ENCODE measurements at regions not wholly inside any gene's neighbourhood (a gene's known extent, or its start where the extent isn't known, plus 50 kb on each side); places are given as distances from the start of the nearest gene placed in this dataset.
A peak's percentile ranks its signal among the peaks of the same experiment; 100 is the strongest.

DNA sequence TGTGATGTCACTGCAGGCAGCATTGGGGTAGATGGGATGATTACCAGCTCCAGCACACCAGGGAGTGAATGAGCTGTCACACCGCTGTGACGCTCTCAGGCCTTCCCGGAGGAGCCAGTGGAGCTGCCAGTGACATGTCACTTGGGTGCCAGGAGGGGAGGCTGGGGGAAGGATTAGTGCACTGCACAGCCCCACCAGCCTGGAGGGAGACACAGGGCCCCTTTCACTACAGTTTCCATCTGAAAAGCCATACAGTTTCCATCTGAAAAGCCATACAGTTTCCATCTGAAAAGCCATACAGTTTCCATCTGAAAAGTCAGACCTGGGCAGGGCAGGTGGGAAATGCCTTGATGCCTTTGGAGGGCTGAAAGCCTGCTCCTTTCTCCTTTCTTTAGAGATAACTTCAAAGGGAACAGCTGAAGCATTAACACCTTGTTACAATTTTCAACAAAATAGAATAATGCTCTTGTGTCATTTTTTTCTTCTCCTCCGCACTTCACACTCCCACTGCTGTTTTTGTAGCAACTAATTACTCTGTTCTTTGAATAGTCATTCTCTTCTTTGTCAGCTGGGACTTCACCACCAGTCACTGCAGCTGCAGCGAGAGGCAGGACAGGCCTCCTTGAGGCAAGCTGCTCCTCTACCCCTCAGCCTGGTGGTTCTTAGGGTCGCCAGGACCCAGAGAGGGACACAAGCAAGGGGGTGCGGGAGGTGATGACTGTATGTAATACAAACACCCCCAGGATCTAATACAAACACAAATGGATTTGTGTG, 256.9 kb upstream of the RGS6 start:
- H3K9me3 Mint-ChIP-seq = peaks cover 2 to 3% of the 10 kb centered on the region in 2 donors
- no peak for ATAC-seq (replicated peaks)
- H3K4me3 Mint-ChIP-seq = no peak overlapping the region
- H3K27ac Mint-ChIP-seq = peak overlapping the region; percentile 65
- peaks cover 6 to 11% of the 10 kb centered on the region in 2 donors for H3K4me1 Mint-ChIP-seq
- peaks cover 67 to 78% of the 10 kb centered on the region in 2 donors for H3K36me3 Mint-ChIP-seq
- no peaks in the 10 kb centered on the region for H3K27me3 Mint-ChIP-seq
- DNase-seq = no peak

DNA sequence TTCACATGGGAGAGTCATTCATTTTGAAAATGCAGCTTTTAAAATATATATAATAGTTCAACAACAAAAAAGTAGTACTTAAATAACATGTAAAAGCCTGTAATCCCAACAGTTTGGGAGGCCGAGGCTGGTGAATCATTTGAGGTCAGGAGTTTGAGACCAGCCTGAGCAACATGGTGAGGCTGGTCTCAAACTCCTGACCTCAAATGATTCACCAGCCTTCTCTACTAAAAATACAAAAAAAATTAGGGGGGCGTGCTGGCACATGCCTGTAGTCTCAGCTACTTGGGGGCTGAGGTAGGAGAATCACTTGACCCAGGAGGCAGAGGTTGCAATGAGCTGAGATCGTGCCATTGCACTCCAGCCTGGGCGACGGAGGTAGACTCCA, 256.3 kb upstream of the RGS6 start:
- no peaks in the 10 kb centered on the region for H3K27me3 Mint-ChIP-seq
- H3K27ac Mint-ChIP-seq = peak overlapping the region; percentile 65
- H3K36me3 Mint-ChIP-seq = peaks cover 66 to 81% of the 10 kb centered on the region in 2 donors
- peaks cover 2 to 3% of the 10 kb centered on the region in 2 donors for H3K9me3 Mint-ChIP-seq
- DNase-seq (no peak), ATAC-seq (replicated peaks) (no peak)
- H3K4me3 Mint-ChIP-seq = no peak overlapping the region
- H3K4me1 Mint-ChIP-seq = peaks cover 6 to 9% of the 10 kb centered on the region in 2 donors

DNA sequence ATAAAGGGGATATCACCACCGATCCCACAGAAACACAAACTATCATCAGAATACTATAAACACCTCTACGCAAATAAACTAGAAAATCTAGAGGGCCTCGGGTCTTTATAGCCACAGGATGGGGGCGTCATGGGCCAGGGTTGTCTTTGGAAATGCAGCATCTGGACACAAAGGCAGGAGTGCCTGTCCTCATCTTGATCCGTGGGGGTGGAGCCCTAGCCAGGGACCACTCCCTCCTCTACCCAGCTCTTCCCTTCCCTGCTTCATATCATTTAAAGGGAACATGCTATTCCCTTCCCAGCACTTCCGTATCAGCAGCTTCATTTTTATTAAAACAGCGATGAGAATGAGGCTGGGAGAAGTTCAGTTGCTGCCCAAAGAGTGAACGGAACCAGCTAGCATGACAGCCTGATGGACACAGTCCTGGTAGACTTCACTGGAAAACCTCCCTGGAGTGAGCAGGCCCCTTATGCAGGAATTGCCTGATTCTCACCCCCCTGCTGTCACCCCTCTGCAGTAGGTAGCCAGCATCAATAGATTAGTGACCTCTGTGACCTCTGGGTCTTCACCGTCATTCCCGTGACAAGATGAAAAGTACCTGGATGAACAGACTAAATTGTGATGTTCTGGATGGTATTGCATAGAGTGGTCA, 251.4 kb upstream of the RGS6 start:
- peaks cover 51 to 76% of the 10 kb centered on the region in 2 donors for H3K36me3 Mint-ChIP-seq
- no peak for ATAC-seq (replicated peaks)

DNA sequence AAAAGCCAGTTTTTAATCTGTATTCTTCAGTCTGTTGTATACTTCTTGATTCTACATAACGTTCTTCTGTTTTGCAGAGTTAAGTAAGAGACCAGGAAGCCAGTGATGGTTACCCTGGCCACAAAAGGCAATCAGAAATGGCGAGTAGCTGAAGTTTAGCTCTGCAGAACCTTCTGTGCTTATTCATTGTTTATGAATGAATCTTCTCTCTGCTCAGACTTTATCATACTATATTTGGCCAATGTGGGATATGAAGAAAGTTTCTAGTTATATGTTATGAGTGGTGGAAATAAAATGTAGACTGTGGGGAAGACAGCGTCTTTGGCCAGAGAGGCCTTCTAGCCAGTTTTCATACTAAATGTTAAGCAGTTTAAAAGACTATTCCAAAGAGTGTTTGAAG, 249.9 kb upstream of the RGS6 start:
- H3K4me3 Mint-ChIP-seq = no peak overlapping the region
- H3K27ac Mint-ChIP-seq = no peak overlapping the region
- peaks cover 0 to 4% of the 10 kb centered on the region in 2 donors for H3K4me1 Mint-ChIP-seq
- H3K36me3 Mint-ChIP-seq = peaks cover 52 to 78% of the 10 kb centered on the region in 2 donors
- DNase-seq = no peak
- ATAC-seq (replicated peaks) = no peak
- H3K9me3 Mint-ChIP-seq = no peaks in the 10 kb centered on the region
- H3K27me3 Mint-ChIP-seq = no peaks in the 10 kb centered on the region

More for the DNA sequence above, 251.4 kb upstream of the RGS6 start:
- H3K27ac Mint-ChIP-seq = no peak overlapping the region
- DNase-seq = no peak
- no peak overlapping the region for H3K4me3 Mint-ChIP-seq
- H3K9me3 Mint-ChIP-seq = no peaks in the 10 kb centered on the region
- peaks cover 0 to 4% of the 10 kb centered on the region in 2 donors for H3K4me1 Mint-ChIP-seq
- H3K27me3 Mint-ChIP-seq = no peaks in the 10 kb centered on the region

DNA sequence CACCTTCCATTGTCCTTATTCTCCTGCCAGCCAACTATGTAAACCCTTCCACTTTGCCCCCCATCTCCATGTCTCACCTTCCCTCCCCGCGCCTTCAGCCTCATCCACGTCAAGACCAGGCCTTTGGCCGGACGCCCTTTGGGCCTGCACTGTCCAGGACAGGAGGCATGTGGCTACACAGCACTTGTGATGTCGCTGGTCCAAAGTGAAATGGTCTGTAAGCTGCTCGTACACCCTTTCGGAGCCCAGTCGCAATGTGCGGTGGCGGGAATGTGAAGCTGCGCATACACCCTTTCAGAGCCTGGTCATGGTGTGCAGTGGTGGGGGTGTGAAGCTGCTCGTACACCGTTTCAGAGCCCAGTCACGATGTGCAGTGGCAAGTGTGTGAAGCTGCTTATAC, 247.9 kb upstream of the RGS6 start:
- Mint-ChIP-seq H3K4me3 (no peak overlapping the region), H3K27ac (no peak overlapping the region), H3K36me3 (peaks cover 40 to 70% of the 10 kb centered on the region in 2 donors)

DNA sequence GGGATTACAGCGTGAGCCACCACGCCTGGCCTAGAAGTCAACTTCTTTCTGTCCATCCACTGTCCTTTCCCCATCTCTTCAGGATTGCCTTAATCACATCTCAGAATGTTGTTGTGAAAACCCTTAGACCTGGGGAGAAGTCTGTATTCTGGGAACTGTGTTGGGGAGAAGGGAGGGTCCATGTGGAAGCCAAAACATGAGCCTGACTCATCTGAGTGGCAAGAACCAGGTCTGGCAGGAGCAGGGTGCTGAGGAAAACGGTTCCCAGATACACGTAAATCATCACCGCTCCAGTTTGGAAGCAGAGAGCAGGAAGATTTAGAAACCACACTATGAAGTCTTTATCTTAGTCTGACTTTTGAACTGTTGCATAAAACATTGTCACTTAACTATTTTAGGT, 245.6 kb upstream of the RGS6 start:
- Mint-ChIP-seq H3K4me1 (peaks cover 4% of the 10 kb centered on the region in 2 donors), H3K4me3 (no peak overlapping the region), H3K9me3 (no peaks in the 10 kb centered on the region), H3K27me3 (no peaks in the 10 kb centered on the region), H3K36me3 (peaks cover 51 to 72% of the 10 kb centered on the region in 2 donors), H3K27ac (peak overlapping the region; percentile 62)
- ATAC-seq (replicated peaks) (no peak), DNase-seq (no peak)

More for the DNA sequence above, 247.9 kb upstream of the RGS6 start:
- H3K9me3 Mint-ChIP-seq = no peaks in the 10 kb centered on the region
- H3K27me3 Mint-ChIP-seq = no peaks in the 10 kb centered on the region
- DNase-seq (no peak), ATAC-seq (replicated peaks) (no peak)
- peaks cover 0 to 1% of the 10 kb centered on the region in 2 donors for H3K4me1 Mint-ChIP-seq

DNA sequence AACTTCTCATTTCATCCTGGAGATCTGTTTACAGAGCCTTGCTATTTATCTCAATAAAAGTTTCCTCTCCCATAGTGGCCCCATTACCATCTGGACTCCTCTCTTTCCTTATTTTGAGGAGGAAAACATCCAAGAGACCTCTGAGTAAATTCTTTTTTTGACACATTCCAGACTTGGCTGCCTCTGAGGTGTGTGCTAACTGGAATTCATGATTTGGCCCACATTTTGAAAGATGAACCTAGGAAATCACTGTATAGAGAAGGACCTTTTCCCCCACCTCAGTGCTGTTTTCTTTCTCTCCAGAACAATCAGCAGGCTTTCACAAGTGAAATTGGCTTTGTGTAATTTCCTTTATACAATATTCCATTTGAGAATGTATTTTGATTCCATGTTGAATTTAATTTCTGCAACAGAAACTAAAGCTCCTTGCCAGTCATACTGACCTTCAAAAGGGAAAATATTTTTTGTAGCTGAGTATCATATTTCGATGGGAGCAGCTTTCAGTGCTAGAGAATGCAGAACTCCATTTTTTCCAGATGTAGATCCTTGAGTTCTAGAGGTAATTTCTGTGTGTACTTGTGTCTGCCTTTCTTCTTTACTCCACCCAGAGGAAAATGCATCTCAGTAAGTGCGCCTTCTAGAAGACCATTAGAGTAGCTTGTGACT, 244.9 kb upstream of the RGS6 start:
- no peaks in the 10 kb centered on the region for H3K27me3 Mint-ChIP-seq
- no peak overlapping the region for H3K4me3 Mint-ChIP-seq
- peaks cover 4 to 6% of the 10 kb centered on the region in 2 donors for H3K4me1 Mint-ChIP-seq
- peak overlapping the region; percentile 51 for H3K27ac Mint-ChIP-seq
- ATAC-seq (replicated peaks) = no peak
- DNase-seq = no peak
- peaks cover 54 to 72% of the 10 kb centered on the region in 2 donors for H3K36me3 Mint-ChIP-seq
- no peaks in the 10 kb centered on the region for H3K9me3 Mint-ChIP-seq

DNA sequence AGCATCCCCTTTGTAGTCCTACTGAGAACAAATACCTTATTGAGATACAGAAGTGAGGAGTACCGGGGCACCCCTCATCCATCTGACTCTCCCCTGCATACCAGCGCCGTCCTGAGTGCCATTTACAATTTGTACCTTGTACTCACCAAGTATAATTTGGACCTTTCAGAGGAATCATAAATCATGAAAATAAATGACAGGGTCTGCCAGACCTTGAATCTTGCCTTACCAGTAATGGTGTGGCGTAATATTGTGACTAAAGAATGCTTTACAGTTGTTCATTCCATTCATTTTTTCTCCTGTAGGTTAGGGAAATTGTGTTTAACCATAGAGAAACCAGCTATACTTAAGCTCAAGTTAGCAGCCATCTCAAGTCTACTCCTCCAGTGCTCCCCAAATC, 243.7 kb upstream of the RGS6 start:
- Mint-ChIP-seq H3K36me3 (peaks cover 54 to 68% of the 10 kb centered on the region in 2 donors), H3K9me3 (no peaks in the 10 kb centered on the region), H3K4me3 (no peak overlapping the region), H3K4me1 (peaks cover 4 to 6% of the 10 kb centered on the region in 2 donors), H3K27ac (peak overlapping the region; percentile 33), H3K27me3 (no peaks in the 10 kb centered on the region)
- ATAC-seq (replicated peaks) = no peak
- DNase-seq = no peak

DNA sequence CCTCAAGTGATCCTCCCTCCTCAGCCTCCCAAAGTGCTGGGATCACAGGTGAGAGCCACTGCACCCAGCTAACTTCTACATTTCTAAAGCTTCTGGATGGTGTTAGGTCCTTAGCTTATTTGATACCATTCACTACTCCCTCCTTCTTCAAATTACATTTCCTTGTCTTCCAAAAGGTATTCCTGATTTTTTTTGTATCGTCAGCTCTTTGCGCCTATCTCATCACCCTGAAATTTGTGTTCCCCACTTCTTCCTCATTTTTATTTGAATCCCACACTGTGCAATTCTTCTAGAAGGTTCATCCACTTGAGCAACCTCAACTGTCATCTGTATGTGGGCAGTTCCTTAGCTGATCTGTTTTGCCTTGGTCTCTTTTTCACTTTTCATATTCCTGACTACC, 241.8 kb upstream of the RGS6 start:
- H3K4me1 Mint-ChIP-seq = peaks cover 5 to 6% of the 10 kb centered on the region in 2 donors
- no peaks in the 10 kb centered on the region for H3K9me3 Mint-ChIP-seq
- H3K27ac Mint-ChIP-seq = no peak overlapping the region
- H3K27me3 Mint-ChIP-seq = no peaks in the 10 kb centered on the region
- DNase-seq = no peak
- no peak overlapping the region for H3K4me3 Mint-ChIP-seq
- no peak for ATAC-seq (replicated peaks)
- peaks cover 45 to 66% of the 10 kb centered on the region in 2 donors for H3K36me3 Mint-ChIP-seq

DNA sequence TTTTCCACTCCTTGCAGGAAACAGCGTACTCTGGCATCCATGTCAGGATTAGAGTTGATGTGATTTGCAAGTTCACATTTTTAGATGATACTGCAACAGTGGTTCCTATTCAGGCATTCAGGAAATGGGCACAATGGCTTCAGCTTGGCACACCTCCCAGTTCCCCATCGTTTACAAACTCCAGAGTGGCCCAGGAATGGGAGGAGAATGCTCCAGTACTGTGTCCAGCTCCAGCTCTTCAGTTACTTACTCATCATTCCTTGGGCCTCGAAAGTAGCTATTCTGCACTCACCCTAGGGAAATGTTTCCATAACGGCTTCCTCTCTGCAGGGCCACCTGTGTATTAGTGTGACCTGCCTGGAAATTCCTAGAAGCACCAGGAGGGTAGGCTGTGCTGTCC, 239.7 kb upstream of the RGS6 start:
- no peak overlapping the region for H3K27ac Mint-ChIP-seq

DNA sequence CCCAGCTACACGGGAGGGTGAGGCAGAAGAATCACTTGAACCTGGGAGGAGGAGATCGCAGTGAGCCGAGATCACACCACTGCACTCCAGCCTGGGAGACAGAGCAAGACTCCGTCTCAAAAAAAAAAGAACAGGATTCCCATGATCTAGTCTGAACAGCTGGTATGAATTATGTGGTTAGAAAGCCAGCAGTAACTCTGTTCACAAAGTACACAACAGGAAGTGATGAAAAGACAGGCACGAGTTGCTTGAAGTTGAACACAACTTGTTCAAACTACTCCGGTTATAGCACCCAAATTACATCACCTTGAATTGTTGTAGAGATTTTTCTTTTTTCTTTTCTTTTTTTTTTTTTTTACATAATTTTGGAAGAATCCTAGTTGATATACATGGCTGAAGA, 238.8 kb upstream of the RGS6 start:
- Mint-ChIP-seq H3K4me3 (no peak overlapping the region), H3K27ac (no peak overlapping the region), H3K36me3 (peaks cover 45 to 72% of the 10 kb centered on the region in 2 donors), H3K9me3 (no peaks in the 10 kb centered on the region), H3K27me3 (no peaks in the 10 kb centered on the region), H3K4me1 (peaks cover 5 to 6% of the 10 kb centered on the region in 2 donors)
- ATAC-seq (replicated peaks) = no peak
- DNase-seq = no peak

More for the DNA sequence above, 239.7 kb upstream of the RGS6 start:
- Mint-ChIP-seq H3K4me1 (peaks cover 5 to 6% of the 10 kb centered on the region in 2 donors), H3K27me3 (no peaks in the 10 kb centered on the region), H3K4me3 (no peak overlapping the region), H3K9me3 (no peaks in the 10 kb centered on the region), H3K36me3 (peaks cover 46 to 68% of the 10 kb centered on the region in 2 donors)
- no peak for DNase-seq
- ATAC-seq (replicated peaks) = no peak

DNA sequence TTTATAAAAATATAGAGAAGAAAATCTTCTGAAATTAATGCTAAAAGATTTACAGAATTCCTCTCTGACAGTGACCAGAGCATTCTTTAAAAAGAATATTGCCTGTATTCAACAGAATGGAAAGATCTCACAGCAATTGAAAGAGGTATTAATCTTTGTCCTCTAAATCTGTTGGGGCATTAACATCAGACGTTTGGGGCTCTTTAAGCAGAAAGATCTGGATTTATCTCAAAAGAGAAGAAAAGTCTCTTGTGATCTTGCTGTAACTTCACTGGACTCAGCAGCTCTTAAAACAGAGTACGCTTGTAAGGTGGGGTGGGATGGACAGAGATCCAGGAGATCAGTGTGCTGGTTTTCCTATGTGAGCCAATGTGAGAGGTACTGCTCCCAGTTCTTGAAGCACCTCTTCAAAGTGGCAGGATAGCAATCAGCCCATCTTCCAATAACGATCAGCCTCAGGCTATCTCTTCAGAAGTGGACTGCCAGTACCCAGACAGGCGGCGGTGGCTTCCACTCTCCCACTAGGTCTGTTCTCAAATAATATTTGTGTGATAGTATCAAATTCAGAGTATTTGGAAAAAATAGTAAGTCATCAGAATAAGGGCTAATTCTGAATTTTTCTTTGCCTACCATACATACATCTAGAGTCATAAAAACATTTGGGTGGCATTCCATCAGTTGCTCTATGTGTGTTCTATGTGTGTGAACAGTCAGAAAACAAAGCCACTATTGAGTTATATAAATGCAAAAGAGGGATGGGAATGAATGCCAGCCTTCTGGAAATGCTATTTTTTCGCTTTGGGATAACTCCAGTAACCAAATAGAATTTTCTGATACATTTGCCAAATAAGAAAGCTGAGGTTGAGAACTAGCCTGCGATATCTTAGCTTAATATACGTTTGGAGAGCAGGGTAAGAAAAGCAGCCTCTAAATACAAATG, 237.4 kb upstream of the RGS6 start:
- Mint-ChIP-seq H3K4me1 (peaks cover 5 to 6% of the 10 kb centered on the region in 2 donors), H3K9me3 (no peaks in the 10 kb centered on the region), H3K27ac (no peak overlapping the region), H3K4me3 (no peak overlapping the region), H3K27me3 (no peaks in the 10 kb centered on the region), H3K36me3 (peaks cover 50 to 77% of the 10 kb centered on the region in 2 donors)
- ATAC-seq (replicated peaks) (no peak), DNase-seq (no peak)

DNA sequence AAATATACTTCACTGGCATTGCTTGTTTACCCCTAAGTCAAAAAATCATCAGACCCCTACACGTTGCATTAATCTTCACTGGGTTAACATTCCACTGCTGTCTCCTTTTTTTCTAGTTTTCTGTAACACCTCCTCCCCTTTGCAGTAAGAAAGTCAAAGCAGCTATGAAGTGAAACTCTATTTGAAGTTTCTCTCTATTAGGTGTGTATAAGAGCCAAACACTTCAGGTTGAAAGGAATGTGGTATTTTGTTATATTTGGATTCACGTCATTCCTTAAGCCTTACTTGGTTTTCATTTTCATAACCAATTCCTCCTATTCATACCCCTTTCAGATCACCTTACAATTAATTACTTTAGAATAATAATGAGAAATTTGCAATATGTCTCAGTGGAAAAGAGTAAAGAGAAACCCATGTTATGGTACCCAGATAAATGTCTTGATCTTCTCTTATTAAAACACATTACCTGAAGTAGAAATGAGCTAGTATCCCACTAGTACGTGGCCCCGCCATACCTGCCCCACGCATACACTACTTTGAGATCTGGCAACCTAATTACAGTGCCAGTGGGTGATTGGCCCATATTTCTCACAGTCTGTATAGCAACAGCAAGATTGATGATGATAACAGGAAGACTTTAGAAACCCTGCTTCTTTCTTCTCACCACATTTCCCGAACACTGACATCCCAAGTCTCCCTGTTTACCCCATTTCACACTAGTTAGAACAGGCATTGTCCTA, 236.4 kb upstream of the RGS6 start:
- no peak for DNase-seq
- peaks cover 5 to 6% of the 10 kb centered on the region in 2 donors for H3K4me1 Mint-ChIP-seq

More for the DNA sequence above, 236.4 kb upstream of the RGS6 start:
- no peaks in the 10 kb centered on the region for H3K9me3 Mint-ChIP-seq
- H3K36me3 Mint-ChIP-seq = peaks cover 46 to 75% of the 10 kb centered on the region in 2 donors
- H3K27me3 Mint-ChIP-seq = no peaks in the 10 kb centered on the region
- no peak for ATAC-seq (replicated peaks)
- no peak overlapping the region for H3K27ac Mint-ChIP-seq
- H3K4me3 Mint-ChIP-seq = no peak overlapping the region

Data from stimulated activated naive B cell treated with anti-CD40 and anti-IgM and Interleukin-4, amounts not matched to agents 10 μg/mL and 1 μg/mL and 100 μg/mL, for 72 hours (primary cell).